A204.1 (cell line): ENCODE measurements at regions not wholly inside any gene's neighbourhood (a gene's known extent, or its start where the extent isn't known, plus 50 kb on each side); places are given as distances from the start of the nearest gene placed in this dataset.
"Not testable (repeated sequence)": the region's sequence is repeated elsewhere in the genome, so short reads cannot be mapped to it uniquely, and the experiment has no call there.

Experiments
- FAIRE-seq: peaks from 2 replicates; lab custom pipeline; 2012; peaks lifted over from hg19 to GRCh38; lab: Jason Lieb, UNC

GRCh38 chr7:17558558-17559332 is 260.3 kb downstream of the AHR start:
- FAIRE-seq, result no peak

DNA sequence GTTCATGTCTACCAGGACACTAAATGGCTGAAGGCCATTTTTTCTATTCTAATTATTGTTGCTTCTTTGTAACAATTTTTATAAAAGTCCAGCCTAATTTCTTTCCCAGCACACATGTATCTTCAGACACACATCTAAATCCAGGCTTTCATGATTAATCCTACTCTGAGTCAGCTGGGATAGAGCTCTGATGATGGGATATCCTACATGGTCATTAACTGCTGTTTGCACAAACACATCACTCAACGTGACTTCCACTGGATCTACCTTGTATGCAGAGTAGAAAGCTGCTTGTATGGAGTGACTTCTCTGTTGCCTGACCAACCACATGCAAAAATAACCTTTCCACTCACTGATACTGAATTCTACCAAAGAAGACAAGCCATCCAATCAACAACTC is 260.9 kb downstream of the AHR start:
- FAIRE-seq, result no peak

DNA sequence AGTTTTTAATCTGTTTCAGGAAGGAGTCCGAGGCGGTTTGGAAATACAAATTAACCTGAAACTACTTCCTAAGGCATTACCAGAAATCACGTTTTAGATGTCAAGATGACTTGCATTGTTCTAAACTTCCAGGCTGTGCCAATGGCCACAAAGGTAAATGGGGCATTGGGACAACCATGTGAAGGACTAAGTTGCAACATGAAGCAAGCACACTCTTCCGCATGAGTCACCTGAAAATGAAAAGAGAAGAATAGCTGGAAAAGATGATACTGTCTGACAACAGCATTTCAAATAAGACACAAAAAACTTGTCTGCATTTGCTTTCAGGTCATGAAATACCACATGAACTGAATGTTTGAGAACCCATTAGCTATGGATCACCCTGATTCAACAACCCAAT is 262.1 kb downstream of the AHR start:
- no peak for FAIRE-seq

DNA sequence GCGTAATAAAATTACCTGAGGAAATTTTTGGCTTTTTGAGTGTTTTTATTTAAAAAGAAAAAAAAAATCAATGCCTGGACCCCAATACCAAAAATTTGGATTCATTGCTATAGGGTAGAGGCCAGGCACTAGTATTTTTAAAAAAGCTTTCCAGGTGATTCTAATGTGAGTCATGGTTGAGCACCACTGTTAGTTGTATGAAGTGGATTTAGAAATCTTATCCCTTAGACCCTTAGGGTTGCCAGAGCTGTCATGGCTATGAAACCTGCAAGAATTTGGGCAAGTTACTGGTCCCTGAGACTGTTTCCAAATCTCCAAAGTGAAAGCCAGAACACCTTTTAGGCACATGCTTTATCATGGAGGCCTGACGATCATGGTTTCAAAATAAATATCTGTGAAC is 262.5 kb downstream of the AHR start:
- FAIRE-seq, result no peak

GRCh38 chr7:17564678-17565212 is 266.3 kb downstream of the AHR start:
- no peak for FAIRE-seq

- FAIRE-seq, result no peak
Observed at GRCh38 chr7:17580141-17580540, 281.7 kb downstream of the AHR start.

DNA sequence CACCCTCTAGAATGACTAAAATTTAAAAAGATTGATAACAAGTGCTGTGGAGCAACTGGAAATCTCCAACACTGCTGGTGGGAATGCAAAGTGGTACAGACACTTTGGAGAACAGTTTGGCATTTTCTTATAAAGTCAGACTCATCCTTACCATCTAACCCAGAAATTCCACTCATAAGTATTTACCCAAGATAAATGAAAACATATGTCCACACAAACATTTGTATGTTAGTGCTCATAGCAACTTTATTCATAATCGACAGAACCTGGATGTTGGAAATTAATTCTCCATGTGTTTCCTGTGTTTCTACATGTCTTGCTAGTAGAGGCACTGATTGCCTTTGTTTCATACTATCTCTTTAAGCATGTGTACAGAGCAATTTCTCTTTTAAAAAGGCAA is 282.4 kb downstream of the AHR start:
- no peak for FAIRE-seq

DNA sequence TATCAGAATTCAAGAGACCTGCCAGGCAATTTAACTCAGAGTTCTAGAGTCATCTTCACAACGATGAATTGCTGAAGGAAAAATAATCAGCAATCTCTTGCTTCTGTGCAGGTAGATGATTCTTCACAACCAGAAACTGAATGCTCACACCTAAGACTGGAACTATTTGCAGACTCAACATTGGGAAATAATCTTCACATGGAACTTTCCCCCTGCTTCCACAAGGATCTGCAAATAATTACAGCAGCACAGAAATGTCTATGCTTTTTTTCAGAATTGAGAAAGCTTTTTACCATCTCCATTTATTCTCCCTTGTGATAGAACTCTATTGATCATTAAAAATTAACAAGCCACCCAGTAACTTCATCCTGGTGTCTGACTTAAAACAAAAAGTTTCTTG is 282.8 kb downstream of the AHR start:
- no peak for FAIRE-seq

DNA sequence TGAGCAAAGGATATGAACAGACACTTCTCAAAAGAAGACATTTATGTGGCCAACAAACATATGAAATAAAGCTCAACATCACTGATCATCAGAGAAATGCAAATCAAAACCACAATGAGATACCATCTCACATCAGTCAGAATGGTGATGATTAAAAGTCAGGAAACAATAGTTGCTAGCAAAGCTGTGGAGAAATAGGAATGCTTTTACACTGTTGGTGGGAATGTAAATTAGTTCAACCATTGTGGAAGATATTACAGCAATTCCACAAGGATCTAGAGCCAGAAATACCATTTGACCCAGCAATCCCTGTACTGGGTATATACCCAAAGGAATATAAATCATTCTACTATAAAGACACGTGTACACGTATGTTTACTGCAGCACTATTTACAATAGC is 284.2 kb downstream of the AHR start:
- not testable (repeated sequence) for FAIRE-seq

DNA sequence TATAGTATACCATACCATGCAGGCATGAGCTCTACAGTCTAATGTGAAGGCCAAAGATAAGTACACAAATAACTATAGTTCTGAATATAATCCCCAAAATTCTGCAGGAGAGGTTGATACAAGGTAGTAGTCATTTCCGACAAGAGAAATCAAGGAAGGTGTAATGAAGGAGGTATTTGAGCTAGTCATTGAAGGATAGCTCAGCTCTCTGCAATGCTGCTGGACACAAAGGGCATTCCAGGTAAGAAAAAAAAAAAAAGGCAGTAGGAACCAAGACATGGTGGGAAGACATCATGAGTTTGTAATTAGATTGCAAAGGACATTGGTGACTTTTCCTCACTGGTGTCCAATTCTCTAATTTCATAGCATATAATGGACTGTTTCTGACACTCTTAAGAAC is 285.3 kb downstream of the AHR start:
- FAIRE-seq, result no peak

- no peak for FAIRE-seq
Observed at GRCh38 chr7:17584822-17585221, 286.4 kb downstream of the AHR start.

DNA sequence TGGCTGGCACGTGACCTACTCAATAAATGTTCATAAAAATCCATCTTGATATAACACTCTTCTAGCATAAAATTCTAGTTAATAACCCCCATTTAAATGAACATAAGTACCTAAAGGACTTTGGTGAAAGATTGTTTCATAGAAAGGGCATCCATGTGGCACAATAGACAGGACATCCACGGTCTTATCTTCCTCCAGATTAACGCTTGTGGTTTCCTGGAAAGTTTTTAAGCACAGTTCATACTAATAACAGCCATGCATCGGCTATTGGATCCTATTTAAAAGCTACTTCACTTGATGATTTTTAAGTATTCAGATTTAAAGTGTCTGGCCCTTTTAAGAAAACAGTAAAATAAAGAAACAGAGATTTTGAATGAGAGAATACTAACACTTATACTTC is 288.3 kb downstream of the AHR start:
- FAIRE-seq, result no peak

DNA sequence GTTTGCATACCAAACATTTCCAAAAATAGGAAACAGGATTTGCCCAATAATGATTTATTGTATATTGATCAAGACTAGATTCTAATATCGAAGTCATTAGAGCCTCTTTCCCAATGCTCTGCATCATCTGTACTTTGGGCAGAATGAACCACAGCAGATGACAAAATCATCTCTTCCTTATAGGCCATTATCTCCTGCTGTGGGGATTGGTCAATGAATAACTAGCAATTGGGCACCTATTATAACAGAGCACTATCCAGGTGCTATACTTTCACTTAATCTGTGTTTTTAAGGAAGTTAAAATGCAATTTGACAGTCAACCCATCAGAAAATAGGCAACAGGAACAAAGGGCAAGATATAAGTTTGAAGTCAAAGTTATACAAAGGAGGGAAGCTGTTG is 290.3 kb downstream of the AHR start:
- FAIRE-seq, result no peak

DNA sequence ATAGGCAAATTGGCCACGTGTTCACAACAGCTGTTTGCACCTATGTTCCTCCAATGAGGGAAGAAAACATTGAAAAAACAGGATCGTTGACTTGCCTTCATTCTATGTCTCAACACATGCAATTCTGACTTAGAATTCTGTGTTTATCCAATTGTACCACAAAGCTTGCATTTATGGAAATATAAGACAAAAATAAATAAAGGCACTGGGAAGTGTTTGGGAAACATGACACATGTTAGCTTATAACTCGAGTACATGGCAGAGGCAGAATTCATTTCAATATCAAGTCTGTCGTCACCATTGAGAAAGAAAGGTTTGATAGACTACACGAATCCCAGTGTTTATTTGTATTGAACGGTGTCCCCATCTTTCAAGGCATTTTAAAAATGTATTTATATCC is 291.2 kb downstream of the AHR start:
- FAIRE-seq, result no peak

DNA sequence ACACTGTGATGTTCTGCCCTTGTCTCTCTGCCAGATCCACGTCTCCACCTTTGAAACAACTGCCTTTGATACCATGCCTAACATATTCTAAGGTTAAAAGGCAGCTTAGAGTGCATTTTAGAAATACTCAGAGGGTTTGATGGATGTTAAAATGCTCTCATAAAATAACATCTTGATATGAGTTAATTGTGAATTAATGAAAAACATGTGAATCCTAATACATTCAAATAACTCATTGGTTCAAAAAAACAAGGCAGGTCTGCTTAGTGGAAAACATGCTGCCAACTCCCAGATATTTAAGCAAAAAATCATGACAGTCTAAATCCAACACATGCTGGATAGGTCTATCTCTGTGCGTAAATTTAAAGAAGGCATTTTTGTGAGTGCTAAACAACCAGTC is 291.8 kb downstream of the AHR start:
- FAIRE-seq, result no peak

GRCh38 chr7:17593819-17594419 is 295.5 kb downstream of the AHR start:
- no peak for FAIRE-seq

DNA sequence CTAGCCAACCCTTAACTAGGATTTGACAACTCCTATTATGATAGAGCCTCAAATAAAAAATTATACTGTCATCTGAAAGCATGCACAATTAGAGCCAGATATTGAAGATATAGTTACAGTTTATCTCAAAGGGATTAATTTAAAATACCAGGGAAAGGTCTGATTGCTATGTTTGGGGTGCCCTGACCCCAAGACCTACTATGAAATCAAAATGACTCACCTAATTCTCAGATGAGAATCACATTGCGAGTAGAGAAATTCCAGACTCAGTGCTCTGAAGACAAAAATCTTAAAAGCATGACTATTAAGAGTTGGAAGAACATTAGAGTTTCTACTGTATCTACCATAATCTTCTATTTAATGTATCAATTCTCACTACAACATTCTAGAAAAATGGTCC is 297.1 kb downstream of the AHR start:
- no peak for FAIRE-seq

DNA sequence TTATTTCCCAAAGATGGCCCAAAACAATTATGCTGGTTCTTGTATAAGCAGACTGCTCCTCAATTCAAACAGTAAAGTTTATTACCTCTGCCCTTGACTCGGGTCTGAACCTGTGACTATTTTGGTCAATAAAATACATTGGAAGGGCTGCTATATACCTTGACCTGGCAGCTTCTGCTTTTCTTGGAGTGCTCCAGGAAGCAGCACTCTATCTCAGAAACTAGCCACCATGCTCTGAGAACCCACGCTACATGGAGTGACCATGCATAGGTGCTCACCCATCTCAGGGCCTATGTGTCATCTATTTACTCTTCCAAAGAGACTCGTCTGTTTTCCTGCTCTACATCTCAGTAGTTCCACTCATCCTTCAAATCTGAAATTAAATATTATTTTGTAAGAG is 299.9 kb downstream of the AHR start:
- no peak for FAIRE-seq

GRCh38 chr7:17598846-17599245 is 300.4 kb downstream of the AHR start:
- no peak for FAIRE-seq

- FAIRE-seq, result no peak
Observed at GRCh38 chr7:17599733-17600339, 301.4 kb downstream of the AHR start.

- FAIRE-seq, result no peak
Observed at GRCh38 chr7:17600340-17600752, 301.9 kb downstream of the AHR start.

DNA sequence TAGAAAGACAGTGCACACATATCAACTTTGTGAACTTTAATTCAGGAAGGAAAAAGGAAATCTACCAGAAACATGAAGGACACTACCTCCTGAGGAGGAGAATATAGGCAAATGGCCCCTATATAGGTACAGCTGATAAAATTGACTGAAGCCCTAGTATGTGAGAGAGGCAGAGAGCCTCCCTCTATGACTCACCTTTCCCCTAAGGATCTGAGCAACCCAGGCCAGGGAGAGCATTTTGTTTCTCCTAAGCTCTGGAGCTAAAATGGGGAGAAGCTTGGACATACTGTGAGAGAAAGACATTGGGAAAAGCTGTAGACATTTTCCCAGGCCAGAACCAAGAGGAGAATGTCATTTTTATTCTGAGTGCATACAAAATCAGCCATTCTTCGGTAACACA is 303.5 kb downstream of the AHR start:
- no peak for FAIRE-seq

GRCh38 chr7:17608114-17608833 is 309.8 kb downstream of the AHR start:
- no peak for FAIRE-seq
